HG03045 (cell line): ENCODE measurements at regions not wholly inside any gene's neighbourhood (a gene's known extent, or its start where the extent isn't known, plus 50 kb on each side); places are given as distances from the start of the nearest gene placed in this dataset.

Experiments used
- ATAC-seq: cut with Tn5 transposase; IDR thresholded peaks from one replicate; pipeline ENCODE4 v1.9.1; 2021; ENCODE audit warnings: mild to moderate bottlenecking, moderate library complexity; ENCODE audit not compliant: unreplicated experiment

GRCh38 chr6:56349194-56349593 is 101.8 kb upstream of the COL21A1 start:
- ATAC-seq = no peak

GRCh38 chr6:56348578-56348977 is 101.2 kb upstream of the COL21A1 start:
- no peak for ATAC-seq

GRCh38 chr6:56347526-56347925 is 100.1 kb upstream of the COL21A1 start:
- no peak for ATAC-seq

- no peak for ATAC-seq
These were observed 99.6 kb upstream of the COL21A1 start for GRCh38 chr6:56346958-56347357.

- no peak for ATAC-seq
These were observed 98.1 kb upstream of the COL21A1 start for GRCh38 chr6:56345376-56345995.

GRCh38 chr6:56343295-56343694 is 95.9 kb upstream of the COL21A1 start:
- ATAC-seq = no peak

GRCh38 chr6:56339524-56339923 is 92.1 kb upstream of the COL21A1 start:
- ATAC-seq = no peak

GRCh38 chr6:56335726-56336125 is 88.3 kb upstream of the COL21A1 start:
- no peak for ATAC-seq

GRCh38 chr6:56334937-56335336 is 87.6 kb upstream of the COL21A1 start:
- no peak for ATAC-seq

- no peak for ATAC-seq
These were observed 82.1 kb upstream of the COL21A1 start for GRCh38 chr6:56329271-56330050.

GRCh38 chr6:56328728-56329090 is 81.3 kb upstream of the COL21A1 start:
- ATAC-seq = no peak

- no peak for ATAC-seq
These were observed 80.8 kb upstream of the COL21A1 start for GRCh38 chr6:56327946-56328727.

GRCh38 chr6:56324396-56324795 is 77.0 kb upstream of the COL21A1 start:
- no peak for ATAC-seq

GRCh38 chr6:56318851-56319250 is 71.5 kb upstream of the COL21A1 start:
- ATAC-seq = no peak

- ATAC-seq = no peak
These were observed 67.5 kb upstream of the COL21A1 start for GRCh38 chr6:56314683-56315523.

GRCh38 chr6:56311533-56312448 is 64.4 kb upstream of the COL21A1 start:
- no peak for ATAC-seq

- ATAC-seq = no peak
These were observed 63.7 kb upstream of the COL21A1 start for GRCh38 chr6:56311061-56311460.

GRCh38 chr6:56310241-56310640 is 62.9 kb upstream of the COL21A1 start:
- no peak for ATAC-seq

GRCh38 chr6:56299916-56300315 is 52.5 kb upstream of the COL21A1 start:
- ATAC-seq = no peak
